Fibroblast of the aortic adventitia (primary cell): ENCODE measurements at regions not wholly inside any gene's neighbourhood (a gene's known extent, or its start where the extent isn't known, plus 50 kb on each side); places are given as distances from the start of the nearest gene placed in this dataset.

Experiments used
- DNase-seq: peaks from one replicate; pipeline ENCODE4 v3.0.0-alpha.2; 2010; ENCODE audit warnings: low read depth
- H3K4me3 ChIP-seq: 2 replicates; pipeline ENCODE4 v1.5.1; 2011; ENCODE audit warnings: low read depth, mild to moderate bottlenecking, control low read depth, low read length, moderate library complexity
- CTCF ChIP-seq: IDR thresholded peaks from 2 replicates; pipeline ENCODE4 v1.5.1; 2011; ENCODE audit warnings: mild to moderate bottlenecking, low read length, control low read depth, inconsistent platforms; ENCODE audit not compliant: insufficient read depth

- TF ChIP-seq CTCF = no peak
Observed at GRCh38 chr18:50453732-50454131, 78.9 kb downstream of the SKA1 start.

DNA sequence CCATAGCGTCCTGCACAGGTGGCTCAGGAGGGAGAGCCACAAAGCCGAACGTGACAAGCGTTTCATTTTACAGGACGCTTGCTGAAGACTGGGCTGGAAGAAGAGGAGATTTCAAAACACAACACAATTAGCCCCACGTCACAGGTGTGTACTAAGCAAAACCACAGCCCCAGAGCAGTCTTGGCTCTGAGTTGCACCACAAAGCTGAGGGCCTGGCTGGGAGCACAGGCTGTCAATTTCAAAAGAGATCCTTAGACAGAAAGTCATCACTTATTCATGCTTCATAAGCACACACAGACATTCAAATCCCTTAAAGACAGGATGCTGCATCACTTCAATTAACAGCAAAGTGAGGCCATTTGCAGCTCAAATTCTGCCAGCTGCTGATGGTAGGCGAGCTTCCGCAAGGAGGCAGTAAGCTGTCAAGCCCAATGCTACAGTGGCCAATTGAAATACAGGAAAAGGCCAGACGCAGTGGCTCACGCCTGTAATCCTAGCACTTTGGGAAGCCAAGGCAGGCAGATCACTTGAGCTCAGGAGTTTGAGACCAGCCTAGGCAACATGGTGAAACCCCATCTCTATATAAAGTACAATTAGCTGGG is 79.6 kb downstream of the SKA1 start:
- TF ChIP-seq CTCF = no peak
- no peak overlapping the region for H3K4me3 ChIP-seq
- DNase-seq = no peak

More at GRCh38 chr18:50453732-50454131, 78.9 kb downstream of the SKA1 start:
- DNase-seq = no peak
- no peak overlapping the region for H3K4me3 ChIP-seq

DNA sequence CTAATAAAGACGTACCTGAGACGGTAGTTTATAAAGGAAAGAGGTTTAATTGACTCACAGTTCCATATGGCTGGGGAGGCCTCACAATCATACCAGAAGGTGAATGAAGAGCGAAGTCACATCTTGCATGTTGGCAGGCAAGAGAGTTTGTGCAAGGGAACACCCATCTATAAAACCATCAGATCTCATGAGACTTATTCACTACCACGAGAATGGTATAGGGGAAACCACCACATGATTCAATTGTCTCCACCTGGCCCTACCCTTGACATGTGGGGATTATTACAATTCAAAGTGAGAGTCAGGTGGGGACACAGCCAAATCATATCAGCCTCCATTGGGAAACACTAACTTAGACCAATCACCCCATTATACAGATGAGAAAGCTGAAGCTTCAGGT is 81.4 kb downstream of the SKA1 start:
- no peak overlapping the region for H3K4me3 ChIP-seq
- TF ChIP-seq CTCF = no peak
- DNase-seq = no peak

GRCh38 chr18:50457639-50458038 is 82.8 kb downstream of the SKA1 start:
- no peak for TF ChIP-seq CTCF
- no peak for DNase-seq
- no peak overlapping the region for H3K4me3 ChIP-seq

- no peak for TF ChIP-seq CTCF
- DNase-seq = no peak
- H3K4me3 ChIP-seq = no peak overlapping the region
Observed at GRCh38 chr18:50458366-50458765, 83.5 kb downstream of the SKA1 start.

DNA sequence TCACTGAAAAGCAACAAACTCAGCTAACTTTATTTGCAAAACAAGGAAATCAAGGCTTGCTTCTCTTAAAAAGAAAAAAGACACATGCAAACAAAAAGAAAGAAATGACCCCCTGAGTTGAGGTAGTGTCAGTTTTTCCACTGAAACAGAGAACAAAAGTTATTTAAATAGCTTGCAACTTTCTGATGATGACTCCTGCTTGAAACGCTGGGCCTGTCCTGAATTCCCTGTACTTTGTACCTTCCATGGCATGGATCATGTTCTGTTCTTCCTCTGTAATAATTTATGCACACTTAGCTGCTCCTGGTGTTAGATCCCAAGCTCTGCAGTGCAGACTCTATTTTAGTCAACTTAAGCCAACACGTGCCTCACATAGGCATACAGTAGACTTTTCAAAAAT is 84.0 kb downstream of the SKA1 start:
- DNase-seq = no peak
- no peak overlapping the region for H3K4me3 ChIP-seq
- TF ChIP-seq CTCF = no peak

GRCh38 chr18:50460062-50460461 is 85.2 kb downstream of the SKA1 start:
- H3K4me3 ChIP-seq = no peak overlapping the region
- TF ChIP-seq CTCF = no peak
- no peak for DNase-seq
